ENCODE measurements at regions not wholly inside any gene's neighbourhood (a gene's known extent, or its start where the extent isn't known, plus 50 kb on each side); places are given as distances from the start of the nearest gene placed in this dataset.
A peak's percentile ranks its signal among the peaks of the same experiment; 100 is the strongest.

- POLR2A ChIA-PET = interaction anchor here (0.6 to 1.5 kb wide), 2 partner anchors 39 to 60 kb away, joined by 3 to 4 read pairs; no protein-coding TSS in a partner anchor
- 100% methylated on average over 1 of the region's 5 CpGs for WGBS (ENCODE audit: insufficient coverage)
- Histone ChIP-seq H3K27me3 (replicated peaks in 1 of 4; ENCODE audit: control extremely low read depth in 1 of 4, control insufficient read depth in 3 of 4, insufficient read depth in 4 of 4, low read length in 3 of 4) (no peaks in the 10 kb centered on the region), H3K4me2 (replicated peaks; ENCODE audit: low read depth, low read length, poor library complexity, severe bottlenecking) (peak overlapping the region; percentile 17), H3K79me2 (ENCODE audit: control insufficient read depth, insufficient read depth, low read length) (no peaks in the 10 kb centered on the region), H3K9me3 (ENCODE audit: control extremely low read depth in 1 of 3, control insufficient read depth in 2 of 3, insufficient read depth in 1 of 3, low read length in 2 of 3) (no peaks in the 10 kb centered on the region), H3K4me3 (ENCODE audit: control extremely low read depth in 1 of 5, extremely low read depth in 1 of 5, insufficient read depth in 1 of 5, low read depth in 2 of 5, low read length in 4 of 5) (no peak overlapping the region), H3K36me3 (replicated peaks in 1 of 2; ENCODE audit: control extremely low read depth in 1 of 2, control insufficient read depth in 1 of 2, extremely low read depth in 1 of 2, insufficient read depth in 2 of 2, low read length in 1 of 2) (no peaks in the 10 kb centered on the region), H3K4me1 (ENCODE audit: control insufficient read depth in 2 of 2, insufficient read depth in 2 of 2, low read length in 2 of 2) (peaks cover 40 to 47% of the 10 kb centered on the region in 2 donors), H2AFZ (ENCODE audit: insufficient read depth, low read depth, low read length, poor library complexity, severe bottlenecking) (peak overlapping the region; percentile 82), H4K20me1 (ENCODE audit: control insufficient read depth, insufficient read depth, low read length, poor library complexity, severe bottlenecking) (no peaks in the 10 kb centered on the region), H3K27ac (ENCODE audit: low read length in 2 of 2) (peak overlapping the region in 1 of 2 donors; percentile 37), H3K9ac (ENCODE audit: low read length) (no peak overlapping the region)
- H3K4me1 Mint-ChIP-seq = peaks cover 43% of the 10 kb centered on the region
- H3K4me3 Mint-ChIP-seq = no peak overlapping the region
- intact Hi-C loops (cut with micrococcal nuclease) = loop anchor here (5.0 kb wide), 1 partner anchor 55 kb away; the partner anchor contains the start of gene BMP2K
- no peak for TF ChIP-seq EZH2 (IDR thresholded peaks at IDR 0.05; ENCODE audit: borderline replicate concordance, insufficient read depth, low read depth, low read length, poor library complexity, severe bottlenecking)
- TF ChIP-seq CTCF (IDR thresholded peaks at IDR 0.05) = no peak
- no peak for DNase-seq
- H3K9me3 Mint-ChIP-seq (ENCODE audit: insufficient read depth) = no peaks in the 10 kb centered on the region
- CTCF ChIA-PET = interaction anchor here (1.2 to 1.3 kb wide), 2 partner anchors 12 to 60 kb away, joined by 4 to 5 read pairs; no protein-coding TSS in a partner anchor
- no peak for ATAC-seq (ENCODE audit: low read depth)
- H3K27ac Mint-ChIP-seq = peak overlapping the region; percentile 37
- no peaks in the 10 kb centered on the region for H3K27me3 Mint-ChIP-seq
These were observed 53.8 kb upstream of the BMP2K start for GRCh38 chr4:78722320-78722719.

GRCh38 chr4:78722878-78723277, 53.3 kb upstream of the BMP2K start:
- H4K20me1 ChIP-seq (ENCODE audit: control insufficient read depth, insufficient read depth, low read length, poor library complexity, severe bottlenecking) = no peaks in the 10 kb centered on the region
- no peak for DNase-seq
- no peak overlapping the region for H3K4me3 Mint-ChIP-seq
- ChIA-PET POLR2A (interaction anchor here (1.5 kb wide), 1 partner anchor 61 kb away, joined by 4 read pairs; no protein-coding TSS in a partner anchor), CTCF (no interaction called here)
- H3K27ac Mint-ChIP-seq = no peak overlapping the region
- H3K4me1 ChIP-seq (ENCODE audit: control insufficient read depth in 2 of 2, insufficient read depth in 2 of 2, low read length in 2 of 2) = peaks cover 42 to 50% of the 10 kb centered on the region in 2 donors
- peaks cover 46% of the 10 kb centered on the region for H3K4me1 Mint-ChIP-seq
- H3K9me3 ChIP-seq (ENCODE audit: control extremely low read depth in 1 of 3, control insufficient read depth in 2 of 3, insufficient read depth in 1 of 3, low read length in 2 of 3) = no peaks in the 10 kb centered on the region
- H3K36me3 ChIP-seq (replicated peaks in 1 of 2; ENCODE audit: control extremely low read depth in 1 of 2, control insufficient read depth in 1 of 2, extremely low read depth in 1 of 2, insufficient read depth in 2 of 2, low read length in 1 of 2) = no peaks in the 10 kb centered on the region
- no peaks in the 10 kb centered on the region for H3K79me2 ChIP-seq (ENCODE audit: control insufficient read depth, insufficient read depth, low read length)
- H3K4me2 ChIP-seq (replicated peaks; ENCODE audit: low read depth, low read length, poor library complexity, severe bottlenecking) = peak overlapping the region; percentile 17
- H3K27me3 ChIP-seq (replicated peaks in 1 of 4; ENCODE audit: control extremely low read depth in 1 of 4, control insufficient read depth in 3 of 4, insufficient read depth in 4 of 4, low read length in 3 of 4) = no peaks in the 10 kb centered on the region
- H2AFZ ChIP-seq (ENCODE audit: insufficient read depth, low read depth, low read length, poor library complexity, severe bottlenecking) = peak overlapping the region; percentile 82
- no peak overlapping the region for H3K4me3 ChIP-seq (ENCODE audit: control extremely low read depth in 1 of 5, extremely low read depth in 1 of 5, insufficient read depth in 1 of 5, low read depth in 2 of 5, low read length in 4 of 5)
- ATAC-seq (ENCODE audit: low read depth) = no peak
- peak overlapping the region in 1 of 2 donors; percentile 37 for H3K27ac ChIP-seq (ENCODE audit: low read length in 2 of 2)
- TF ChIP-seq CTCF (IDR thresholded peaks at IDR 0.05) = no peak
- no peak for TF ChIP-seq EZH2 (IDR thresholded peaks at IDR 0.05; ENCODE audit: borderline replicate concordance, insufficient read depth, low read depth, low read length, poor library complexity, severe bottlenecking)
- intact Hi-C loops (cut with micrococcal nuclease) = loop anchor here (5.0 kb wide), 1 partner anchor 54 kb away; the partner anchor contains the start of gene BMP2K
- H3K27me3 Mint-ChIP-seq = no peaks in the 10 kb centered on the region
- H3K9ac ChIP-seq (ENCODE audit: low read length) = no peak overlapping the region
- H3K9me3 Mint-ChIP-seq (ENCODE audit: insufficient read depth) = no peaks in the 10 kb centered on the region

Measured in B cell (primary cell).